SHP77 (cell line): ENCODE measurements at regions not wholly inside any gene's neighbourhood (a gene's known extent, or its start where the extent isn't known, plus 50 kb on each side); places are given as distances from the start of the nearest gene placed in this dataset.
A peak's percentile ranks its signal among the peaks of the same experiment; 100 is the strongest.

Source experiments
- DNase-seq, 2 experiments: peaks; one replicate each; lab custom pipeline; 2025; lab: John Stamatoyannopoulos, UW

DNA sequence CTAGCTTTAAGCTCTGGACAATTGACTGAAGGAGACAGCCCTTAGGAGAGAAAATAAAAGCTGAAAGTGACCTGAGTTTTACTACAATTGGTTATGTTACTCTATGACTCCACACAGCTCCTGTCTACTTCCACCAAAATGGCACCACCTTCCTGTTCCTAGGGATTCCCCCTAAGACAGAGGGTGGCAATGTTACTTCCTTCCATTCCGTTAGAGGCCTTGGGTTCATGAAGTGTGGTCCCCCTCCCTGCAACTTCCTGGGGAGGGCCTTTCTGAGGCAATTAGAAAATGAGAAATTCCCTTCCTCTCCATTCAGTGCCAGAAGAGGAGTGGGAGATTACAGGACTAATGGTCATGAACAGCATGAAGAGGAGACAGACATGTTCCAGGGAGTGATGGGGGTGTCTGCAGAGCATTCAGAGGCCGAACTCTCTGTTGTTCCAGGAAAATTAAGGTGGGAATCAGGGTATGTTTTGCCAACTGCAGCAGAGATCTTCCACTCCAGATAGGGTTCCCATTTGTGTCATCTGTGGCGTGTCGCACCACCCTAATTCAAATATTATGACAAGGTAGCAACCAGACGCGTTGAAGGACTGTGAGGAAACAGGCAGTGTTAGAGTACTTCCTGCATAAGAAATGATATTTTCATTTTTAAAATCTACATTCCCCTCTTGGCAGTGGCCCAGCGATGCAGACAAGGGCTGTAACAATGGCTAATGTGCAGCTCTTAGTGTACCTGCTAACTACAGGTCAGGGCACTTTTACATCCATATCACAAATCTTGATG is 53.1 kb upstream of the TRIM67 start:
- no peak for DNase-seq

DNA sequence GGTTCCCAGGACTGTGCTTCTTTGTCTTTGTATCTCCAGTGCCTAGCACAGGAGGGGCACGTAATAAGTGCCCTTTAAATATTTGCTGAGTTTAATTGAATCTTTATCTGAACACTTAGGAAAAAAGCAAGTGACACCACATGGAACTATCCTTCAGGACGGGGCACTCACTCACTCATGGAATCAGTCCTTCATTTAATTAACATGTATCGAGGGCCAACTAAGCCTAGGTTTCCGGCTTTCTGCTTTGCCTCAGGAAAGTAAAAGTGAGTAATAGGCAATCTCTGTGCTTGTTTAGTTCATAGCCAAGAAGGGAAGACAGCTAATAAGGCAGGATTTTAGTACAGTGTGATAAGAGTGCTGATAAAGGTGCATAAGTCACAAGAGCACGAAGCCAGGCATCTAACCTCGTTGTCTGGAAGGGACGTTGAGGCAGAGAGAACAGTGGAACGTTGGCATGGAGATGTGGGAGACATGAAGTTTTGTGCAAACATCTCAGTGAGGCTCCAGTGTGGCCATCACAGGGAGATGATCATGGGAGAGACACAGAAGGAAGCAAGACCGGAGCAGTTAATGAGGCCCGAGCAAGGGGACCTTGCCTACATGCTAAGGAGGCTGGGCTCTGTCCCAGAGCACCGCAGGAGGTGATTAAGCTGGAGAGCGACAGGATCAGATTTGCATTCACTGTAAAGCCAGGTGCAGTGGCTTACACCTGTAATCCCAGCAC is 54.1 kb upstream of the TRIM67 start:
- no peak for DNase-seq

DNA sequence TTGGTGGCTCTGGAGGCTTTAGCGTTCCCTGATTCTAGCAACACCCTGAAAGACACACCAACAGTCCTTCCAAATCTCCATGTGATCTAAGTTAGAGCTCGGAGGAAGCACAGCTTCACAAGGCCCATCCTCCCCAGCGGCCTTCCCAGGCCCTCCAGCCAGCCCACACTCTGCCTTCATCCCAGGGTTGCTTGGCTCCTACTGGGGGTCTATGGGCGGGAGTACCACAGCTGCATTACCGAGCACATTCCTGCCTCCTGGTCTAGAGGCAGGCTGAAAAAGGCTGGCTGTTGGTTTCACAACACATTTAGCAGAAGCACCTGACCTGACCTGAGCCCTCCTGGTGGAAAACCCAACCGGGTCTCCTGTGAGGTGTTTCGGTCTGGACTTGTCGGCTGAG is 54.7 kb upstream of the TRIM67 start:
- peak in 1 of 2 experiments; percentile 46 for DNase-seq

DNA sequence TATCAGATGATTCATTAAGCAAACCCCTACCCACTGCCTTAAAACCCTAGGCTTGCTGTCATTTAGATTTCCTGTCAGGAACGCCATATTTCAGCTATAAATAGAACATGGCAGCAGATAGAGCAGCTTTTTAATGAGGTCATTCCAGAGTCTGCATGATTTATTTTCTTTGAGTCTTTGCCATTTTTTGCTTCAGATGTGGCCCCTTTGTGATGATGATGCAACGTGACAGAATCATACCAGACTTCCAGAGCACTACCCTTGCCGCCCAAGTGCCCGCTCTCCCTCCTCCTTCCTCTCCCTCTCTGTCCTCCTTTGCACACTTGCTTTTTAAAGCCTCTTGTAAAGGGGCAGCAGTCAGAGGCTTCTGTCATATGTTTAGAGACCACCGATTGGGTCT is 55.5 kb upstream of the TRIM67 start:
- DNase-seq: peak; percentile 75 to 76

DNA sequence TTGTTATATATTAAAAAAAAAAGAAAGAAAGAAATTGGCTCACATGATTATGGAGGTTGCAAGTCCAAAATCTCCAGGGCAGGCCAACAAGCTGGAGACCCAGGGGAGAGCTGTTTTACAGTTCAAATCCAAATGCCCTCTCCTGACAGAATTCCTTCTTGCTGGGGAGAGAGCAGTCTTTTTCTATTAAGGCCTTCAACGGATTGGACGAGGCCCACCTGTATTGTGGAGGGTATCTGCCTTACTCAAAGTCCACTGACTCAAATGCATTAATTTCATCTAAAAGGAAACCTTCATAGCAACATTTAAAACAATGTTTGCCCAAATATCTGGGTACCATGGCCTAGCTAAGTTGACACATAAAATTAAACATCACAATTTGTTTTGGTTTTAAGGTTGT is 56.9 kb upstream of the TRIM67 start:
- no peak for DNase-seq

DNA sequence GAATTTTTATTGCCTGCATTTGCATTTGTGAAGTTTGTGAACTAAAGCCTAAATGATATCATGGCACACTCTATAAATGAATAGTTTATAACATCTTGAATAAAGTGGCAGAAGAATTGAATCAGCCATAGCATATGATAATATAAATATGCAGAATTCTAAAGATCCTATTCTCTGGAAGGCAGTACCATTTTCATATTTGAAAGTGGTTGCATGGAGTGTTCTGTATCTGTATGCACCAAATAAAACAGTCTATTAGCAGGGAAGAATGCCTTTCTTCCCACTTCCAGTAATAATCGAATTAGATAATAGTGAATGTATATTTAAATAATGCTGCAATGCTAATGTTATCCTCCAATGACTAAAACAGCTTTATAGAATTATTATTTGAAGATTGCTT is 57.9 kb upstream of the TRIM67 start:
- no peak for DNase-seq

DNA sequence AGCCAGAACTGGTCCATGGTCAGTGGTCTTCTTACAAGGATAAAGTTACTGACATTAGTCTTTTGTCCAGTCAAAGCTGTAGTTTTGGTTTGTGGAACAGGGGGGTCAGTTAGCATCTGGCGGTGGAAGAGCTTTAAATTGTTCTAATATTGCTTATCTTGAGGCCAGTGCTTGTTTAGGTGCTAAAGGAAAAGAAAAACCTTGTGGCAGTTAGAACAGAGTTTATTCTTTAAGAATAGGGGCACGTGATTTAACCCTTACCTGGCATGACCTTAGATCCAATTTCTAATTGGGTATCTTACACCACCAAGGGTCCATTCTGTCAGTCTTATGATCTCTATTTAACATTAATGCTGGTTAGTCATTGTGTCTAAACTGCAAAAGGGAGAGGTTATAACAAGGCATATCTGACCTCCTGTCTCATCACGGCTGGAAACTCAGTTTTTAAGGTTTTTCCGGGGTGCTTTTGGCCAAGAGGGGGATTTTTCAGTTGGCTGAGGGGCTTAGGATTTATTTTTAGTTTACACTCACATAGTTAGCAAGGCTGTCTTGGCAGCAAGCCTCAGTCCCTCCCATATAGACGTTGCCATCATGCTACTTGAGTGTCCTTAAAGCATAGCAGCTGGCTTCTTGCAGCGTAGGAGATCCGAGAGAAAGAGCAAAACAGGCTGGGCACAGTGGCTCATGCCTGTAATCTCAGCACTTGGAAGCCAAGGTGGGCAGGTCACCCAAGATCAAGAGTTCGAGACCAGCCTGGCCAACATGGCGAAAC is 60.1 kb upstream of the FAM89A start:
- no peak for DNase-seq

DNA sequence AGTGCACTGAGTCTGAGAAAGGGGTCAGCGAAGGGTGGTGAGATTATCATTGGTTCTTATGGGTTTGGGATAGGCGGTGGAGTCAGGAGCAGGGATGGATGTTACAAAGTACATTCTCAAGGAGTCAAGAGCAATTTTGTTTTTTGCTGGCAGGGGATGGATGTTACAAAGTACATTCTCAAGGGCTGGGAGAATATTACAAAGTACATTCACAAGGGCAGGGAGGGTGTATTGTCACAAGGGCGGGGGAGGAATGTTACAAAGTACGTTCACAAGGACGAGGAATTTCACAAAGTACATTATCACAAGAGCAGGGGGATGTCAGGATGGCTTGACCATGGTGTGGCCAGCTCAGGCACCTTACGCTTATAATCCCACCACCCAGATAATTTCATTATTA is 59.3 kb upstream of the FAM89A start:
- DNase-seq: no peak

DNA sequence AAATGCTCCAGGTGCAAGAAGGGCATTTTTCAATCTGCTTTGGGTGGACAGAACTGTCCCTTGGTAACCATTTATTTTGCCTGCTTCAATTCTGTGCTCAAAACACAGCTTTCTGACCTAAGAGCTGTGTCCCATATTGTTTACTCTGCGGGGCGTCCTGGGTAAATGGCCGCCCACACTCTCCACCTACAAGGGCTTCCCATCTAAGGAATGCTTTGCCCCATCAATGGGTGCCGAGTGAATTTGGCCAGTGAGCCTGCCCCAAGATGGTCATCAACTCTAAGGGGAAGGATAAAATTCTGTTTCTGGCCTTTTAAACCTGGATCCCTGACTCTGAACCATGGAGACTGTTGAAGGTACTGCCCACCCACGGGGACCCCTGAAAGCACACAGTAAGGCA is 55.5 kb upstream of the FAM89A start:
- DNase-seq: no peak

DNA sequence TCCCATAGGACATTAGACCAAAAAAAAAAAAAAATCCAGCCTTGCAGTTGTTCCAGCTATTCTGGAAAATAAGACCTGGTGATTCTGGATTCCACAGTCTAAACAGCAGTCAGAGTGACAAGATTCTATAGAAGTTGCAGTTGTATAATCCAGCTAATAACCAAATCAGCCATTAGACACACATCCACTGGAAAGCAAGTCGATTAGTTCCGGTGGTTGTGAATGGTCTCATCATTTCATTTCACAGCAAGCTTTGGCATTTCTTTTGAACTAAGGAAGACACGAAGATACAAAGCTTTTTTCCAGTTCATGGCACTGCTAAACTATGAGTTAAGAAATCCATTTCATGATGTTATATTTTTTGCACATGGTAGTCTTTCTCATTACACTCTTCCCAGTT is 54.4 kb upstream of the FAM89A start:
- DNase-seq: no peak

DNA sequence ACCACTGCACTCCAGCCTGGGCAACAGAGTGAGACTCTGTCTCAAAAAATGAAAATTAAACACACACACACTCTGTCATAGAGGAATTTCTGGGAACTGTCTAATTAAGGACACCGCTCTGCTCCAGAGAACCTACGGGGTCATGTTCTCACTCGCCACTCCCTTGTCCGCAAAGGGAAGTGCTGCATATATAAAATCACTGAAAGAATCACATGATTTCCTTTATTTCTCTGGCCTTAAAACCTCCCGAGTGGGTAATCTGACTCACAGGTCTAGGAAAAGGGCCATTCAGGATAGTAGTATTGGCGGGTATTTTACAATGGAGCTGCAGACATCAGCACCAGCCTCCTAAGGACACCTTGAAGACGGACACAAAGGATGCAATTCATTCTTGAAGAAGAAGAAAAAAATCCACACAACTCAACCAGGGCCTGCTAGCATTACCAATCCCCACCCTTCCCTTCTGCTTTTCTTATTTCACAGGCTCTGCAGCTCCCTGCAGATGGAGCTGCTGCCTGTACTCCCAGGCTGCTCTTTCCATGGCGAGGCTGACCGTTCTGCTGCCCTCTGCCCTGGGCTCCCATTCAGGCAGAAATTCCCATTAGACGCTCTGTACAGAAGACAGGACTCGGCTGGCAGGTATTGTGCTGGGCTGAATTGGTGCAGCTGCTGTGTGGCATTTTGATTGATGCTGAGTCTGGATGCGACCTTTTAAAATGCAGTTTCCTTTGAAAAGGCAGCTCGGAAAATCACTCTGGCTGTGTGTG is 53.3 kb upstream of the FAM89A start:
- peak; percentile 25 to 50 for DNase-seq

DNA sequence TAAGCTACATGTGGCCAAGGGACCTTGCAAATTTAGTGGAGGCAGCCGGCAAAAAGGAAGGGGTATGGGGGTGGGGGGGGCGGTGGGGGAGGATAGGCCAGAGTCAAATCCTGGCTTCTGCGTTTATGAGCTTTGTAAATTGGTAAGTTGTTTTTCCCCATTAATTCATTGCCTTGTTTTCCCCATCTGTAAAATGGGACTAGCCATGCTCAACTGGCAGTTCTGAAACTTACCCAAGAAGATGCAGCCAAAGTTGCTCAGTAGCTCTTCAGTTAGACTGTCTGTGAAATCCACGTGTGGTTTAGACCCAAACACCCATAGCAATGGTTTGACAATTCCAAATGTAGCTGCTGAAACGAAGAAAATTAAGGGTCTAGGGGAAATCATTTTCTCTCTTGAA is 52.3 kb upstream of the FAM89A start:
- DNase-seq: no peak

DNA sequence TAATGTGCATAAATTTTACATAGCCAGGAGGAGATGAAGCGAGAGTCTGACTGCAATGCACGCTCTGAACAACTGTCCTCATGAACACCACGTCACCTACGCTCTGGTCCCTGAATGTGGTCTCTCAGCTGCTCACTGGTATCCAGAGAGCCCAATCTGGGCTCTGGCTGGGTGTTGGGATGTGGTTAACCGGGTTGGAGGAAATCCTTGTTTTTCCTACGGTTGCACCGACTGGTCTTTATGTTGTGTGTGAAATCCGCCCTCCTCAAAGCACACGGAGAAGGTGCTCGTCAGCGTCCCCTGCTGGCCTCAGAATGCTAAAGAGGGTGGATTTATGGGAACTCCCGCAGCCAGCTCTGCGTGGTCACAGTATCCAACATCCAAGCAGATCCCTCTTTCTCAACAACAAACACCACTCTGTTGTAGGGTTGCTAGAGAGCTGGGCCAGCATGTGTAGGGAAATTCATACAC is 51.8 kb upstream of the FAM89A start:
- peak; percentile 24 to 55 for DNase-seq

DNA sequence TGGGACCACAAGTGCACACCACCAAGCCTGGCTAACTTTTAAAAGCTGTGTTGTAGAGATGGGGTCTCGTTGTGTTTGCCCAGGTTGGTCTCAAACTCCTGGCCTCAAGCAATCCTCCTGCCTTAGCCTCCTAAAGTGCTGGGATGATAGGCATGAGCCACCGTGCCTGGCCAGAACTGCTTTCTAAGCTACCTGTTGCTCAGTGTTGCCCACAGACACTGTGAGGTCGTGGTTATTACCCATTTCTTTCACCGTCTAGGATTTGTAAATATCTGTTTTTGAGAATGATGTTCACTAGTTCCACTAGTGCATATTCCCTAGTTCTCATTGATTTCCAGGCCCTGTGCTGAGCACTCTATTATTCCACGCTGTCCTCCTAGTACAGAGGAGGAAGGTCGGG is 51.4 kb upstream of the FAM89A start:
- DNase-seq: no peak
